ENCODE measurements at regions not wholly inside any gene's neighbourhood (a gene's known extent, or its start where the extent isn't known, plus 50 kb on each side); places are given as distances from the start of the nearest gene placed in this dataset.

- H3K9ac ChIP-seq (ENCODE audit: low read length) = no peak overlapping the region
- H3K27me3 ChIP-seq (ENCODE audit: control insufficient read depth, insufficient read depth, low read length) = no peaks in the 10 kb centered on the region
- peaks cover 4% of the 10 kb centered on the region for H3K4me1 ChIP-seq (ENCODE audit: control insufficient read depth, insufficient read depth, low read length)
- H3K36me3 ChIP-seq (ENCODE audit: control insufficient read depth, insufficient read depth, low read length) = no peaks in the 10 kb centered on the region
- H3K27ac ChIP-seq (ENCODE audit: low read depth, low read length) = no peak overlapping the region
- H3K4me3 ChIP-seq (ENCODE audit: low read length) = no peak overlapping the region
Observed at GRCh38 chr12:90854136-90854689, 100.8 kb downstream of the CCER1 start.

GRCh38 chr12:90851800-90852718 lies 102.9 kb downstream of the CCER1 start:
- Histone ChIP-seq H3K9ac (ENCODE audit: low read length) (no peak overlapping the region), H3K4me1 (ENCODE audit: control insufficient read depth, insufficient read depth, low read length) (no peaks in the 10 kb centered on the region), H3K36me3 (ENCODE audit: control insufficient read depth, insufficient read depth, low read length) (no peaks in the 10 kb centered on the region), H3K27me3 (ENCODE audit: control insufficient read depth, insufficient read depth, low read length) (no peaks in the 10 kb centered on the region), H3K27ac (ENCODE audit: low read depth, low read length) (no peak overlapping the region), H3K4me3 (ENCODE audit: low read length) (no peak overlapping the region)

GRCh38 chr12:90842477-90842876 lies 112.5 kb downstream of the CCER1 start:
- Histone ChIP-seq H3K4me3 (ENCODE audit: low read length) (no peak overlapping the region), H3K27ac (ENCODE audit: low read depth, low read length) (no peak overlapping the region), H3K9ac (ENCODE audit: low read length) (no peak overlapping the region)

DNA sequence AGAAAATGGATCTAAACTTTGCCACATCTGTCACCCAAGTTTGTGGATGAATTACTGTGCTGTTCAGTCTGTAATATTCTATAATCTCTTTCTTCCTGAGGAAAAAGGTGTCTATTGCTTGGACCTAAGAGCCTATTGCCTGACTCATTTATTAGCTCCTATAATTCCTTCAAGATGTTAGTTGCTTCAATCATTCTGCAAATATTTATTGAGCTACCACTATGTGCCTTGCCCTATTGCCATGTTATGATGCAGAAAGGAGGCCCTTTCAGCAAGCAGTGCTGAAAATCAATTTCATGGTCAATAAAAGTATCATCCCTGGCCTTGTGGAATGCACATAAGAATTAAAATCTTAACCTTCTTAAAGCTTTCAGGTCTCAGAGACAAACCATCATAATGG lies 113.6 kb downstream of the CCER1 start:
- Histone ChIP-seq H3K9ac (ENCODE audit: low read length) (no peak overlapping the region), H3K27ac (ENCODE audit: low read depth, low read length) (no peak overlapping the region), H3K4me1 (ENCODE audit: control insufficient read depth, insufficient read depth, low read length) (peaks cover 10% of the 10 kb centered on the region), H3K27me3 (ENCODE audit: control insufficient read depth, insufficient read depth, low read length) (no peaks in the 10 kb centered on the region), H3K4me3 (ENCODE audit: low read length) (no peak overlapping the region), H3K36me3 (ENCODE audit: control insufficient read depth, insufficient read depth, low read length) (no peaks in the 10 kb centered on the region)

More at GRCh38 chr12:90842477-90842876, 112.5 kb downstream of the CCER1 start:
- H3K4me1 ChIP-seq (ENCODE audit: control insufficient read depth, insufficient read depth, low read length) = peaks cover 8% of the 10 kb centered on the region
- H3K36me3 ChIP-seq (ENCODE audit: control insufficient read depth, insufficient read depth, low read length) = no peaks in the 10 kb centered on the region
- no peaks in the 10 kb centered on the region for H3K27me3 ChIP-seq (ENCODE audit: control insufficient read depth, insufficient read depth, low read length)

DNA sequence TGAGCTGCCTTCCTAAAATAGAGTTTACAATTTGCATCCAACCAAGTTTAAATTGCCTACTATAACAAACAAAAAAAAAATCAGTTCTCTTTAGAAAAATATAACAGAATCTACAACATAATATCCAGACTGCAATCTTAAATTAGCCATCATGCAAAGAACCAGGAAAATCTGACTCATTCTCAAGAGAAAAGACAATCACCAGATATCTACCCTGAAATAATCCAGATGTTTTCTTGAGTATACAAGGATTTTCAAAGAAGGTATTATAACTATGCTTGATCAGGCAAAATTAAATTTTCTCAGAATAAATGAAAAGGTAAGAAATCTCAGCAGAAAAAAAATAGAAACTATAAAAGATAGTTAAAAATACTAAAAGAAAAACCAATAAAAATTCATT lies 115.6 kb downstream of the CCER1 start:
- Histone ChIP-seq H3K27ac (ENCODE audit: low read depth, low read length) (no peak overlapping the region), H3K36me3 (ENCODE audit: control insufficient read depth, insufficient read depth, low read length) (no peaks in the 10 kb centered on the region), H3K27me3 (ENCODE audit: control insufficient read depth, insufficient read depth, low read length) (no peaks in the 10 kb centered on the region), H3K4me3 (ENCODE audit: low read length) (no peak overlapping the region), H3K4me1 (ENCODE audit: control insufficient read depth, insufficient read depth, low read length) (peaks cover 15% of the 10 kb centered on the region), H3K9ac (ENCODE audit: low read length) (no peak overlapping the region)

GRCh38 chr12:90836689-90837088 lies 118.3 kb downstream of the CCER1 start:
- no peak overlapping the region for H3K4me3 ChIP-seq (ENCODE audit: low read length)
- H3K9ac ChIP-seq (ENCODE audit: low read length) = no peak overlapping the region
- no peaks in the 10 kb centered on the region for H3K36me3 ChIP-seq (ENCODE audit: control insufficient read depth, insufficient read depth, low read length)
- H3K27me3 ChIP-seq (ENCODE audit: control insufficient read depth, insufficient read depth, low read length) = no peaks in the 10 kb centered on the region
- peak overlapping the region; percentile 38 for H3K27ac ChIP-seq (ENCODE audit: low read depth, low read length)
- H3K4me1 ChIP-seq (ENCODE audit: control insufficient read depth, insufficient read depth, low read length) = peaks cover 15% of the 10 kb centered on the region

DNA sequence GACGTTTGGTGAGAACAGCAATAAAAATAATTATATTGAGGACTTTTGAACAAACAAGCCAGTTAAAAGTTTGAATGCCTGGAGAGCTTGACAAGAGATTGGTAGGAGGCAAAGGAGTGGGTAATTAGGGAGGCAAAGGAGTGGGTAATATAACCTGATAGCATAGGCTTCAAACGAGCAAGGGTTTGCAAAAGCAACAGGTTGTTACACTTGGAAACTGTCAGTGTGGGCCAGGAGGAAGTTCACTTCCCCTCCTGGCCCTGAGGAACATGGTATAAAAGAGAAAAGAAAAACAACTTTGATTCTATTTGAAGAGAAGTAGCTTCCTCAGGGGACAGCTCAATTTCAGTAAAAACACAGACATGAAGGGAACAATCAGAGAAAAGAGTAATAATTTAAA lies 121.7 kb downstream of the CCER1 start:
- peaks cover 9% of the 10 kb centered on the region for H3K4me1 ChIP-seq (ENCODE audit: control insufficient read depth, insufficient read depth, low read length)
- no peaks in the 10 kb centered on the region for H3K36me3 ChIP-seq (ENCODE audit: control insufficient read depth, insufficient read depth, low read length)
- no peak overlapping the region for H3K4me3 ChIP-seq (ENCODE audit: low read length)
- H3K27ac ChIP-seq (ENCODE audit: low read depth, low read length) = no peak overlapping the region
- no peaks in the 10 kb centered on the region for H3K27me3 ChIP-seq (ENCODE audit: control insufficient read depth, insufficient read depth, low read length)
- H3K9ac ChIP-seq (ENCODE audit: low read length) = no peak overlapping the region

GRCh38 chr12:90832427-90832826 lies 122.5 kb downstream of the CCER1 start:
- no peaks in the 10 kb centered on the region for H3K36me3 ChIP-seq (ENCODE audit: control insufficient read depth, insufficient read depth, low read length)
- no peak overlapping the region for H3K9ac ChIP-seq (ENCODE audit: low read length)
- H3K27me3 ChIP-seq (ENCODE audit: control insufficient read depth, insufficient read depth, low read length) = no peaks in the 10 kb centered on the region
- peaks cover 6% of the 10 kb centered on the region for H3K4me1 ChIP-seq (ENCODE audit: control insufficient read depth, insufficient read depth, low read length)
- H3K4me3 ChIP-seq (ENCODE audit: low read length) = no peak overlapping the region
- H3K27ac ChIP-seq (ENCODE audit: low read depth, low read length) = no peak overlapping the region

DNA sequence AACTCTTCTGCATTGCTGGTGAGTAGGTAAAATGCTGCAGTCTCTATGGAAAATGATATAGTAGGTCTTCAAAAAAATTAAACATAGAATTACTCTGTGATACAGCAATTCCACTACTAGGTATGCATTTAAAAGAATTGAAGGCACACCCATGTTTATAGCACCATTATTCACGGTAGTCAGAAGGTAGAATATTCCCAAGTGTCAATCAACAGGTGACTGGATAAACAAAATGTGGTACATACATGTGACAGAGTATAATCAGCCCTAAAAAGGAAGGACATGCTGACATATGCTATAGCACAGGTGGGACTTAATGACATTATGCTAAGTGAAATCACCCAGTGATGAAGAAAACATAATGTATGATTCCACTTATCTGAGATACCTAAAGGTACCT lies 123.3 kb downstream of the CCER1 start:
- Histone ChIP-seq H3K27me3 (ENCODE audit: control insufficient read depth, insufficient read depth, low read length) (no peaks in the 10 kb centered on the region), H3K4me3 (ENCODE audit: low read length) (no peak overlapping the region), H3K9ac (ENCODE audit: low read length) (no peak overlapping the region), H3K4me1 (ENCODE audit: control insufficient read depth, insufficient read depth, low read length) (peaks cover 6% of the 10 kb centered on the region), H3K27ac (ENCODE audit: low read depth, low read length) (no peak overlapping the region), H3K36me3 (ENCODE audit: control insufficient read depth, insufficient read depth, low read length) (no peaks in the 10 kb centered on the region)

GRCh38 chr12:90829044-90829443 lies 125.9 kb downstream of the CCER1 start:
- no peaks in the 10 kb centered on the region for H3K27me3 ChIP-seq (ENCODE audit: control insufficient read depth, insufficient read depth, low read length)
- H3K4me1 ChIP-seq (ENCODE audit: control insufficient read depth, insufficient read depth, low read length) = no peaks in the 10 kb centered on the region
- H3K9ac ChIP-seq (ENCODE audit: low read length) = no peak overlapping the region
- no peak overlapping the region for H3K27ac ChIP-seq (ENCODE audit: low read depth, low read length)
- H3K36me3 ChIP-seq (ENCODE audit: control insufficient read depth, insufficient read depth, low read length) = no peaks in the 10 kb centered on the region
- H3K4me3 ChIP-seq (ENCODE audit: low read length) = no peak overlapping the region

DNA sequence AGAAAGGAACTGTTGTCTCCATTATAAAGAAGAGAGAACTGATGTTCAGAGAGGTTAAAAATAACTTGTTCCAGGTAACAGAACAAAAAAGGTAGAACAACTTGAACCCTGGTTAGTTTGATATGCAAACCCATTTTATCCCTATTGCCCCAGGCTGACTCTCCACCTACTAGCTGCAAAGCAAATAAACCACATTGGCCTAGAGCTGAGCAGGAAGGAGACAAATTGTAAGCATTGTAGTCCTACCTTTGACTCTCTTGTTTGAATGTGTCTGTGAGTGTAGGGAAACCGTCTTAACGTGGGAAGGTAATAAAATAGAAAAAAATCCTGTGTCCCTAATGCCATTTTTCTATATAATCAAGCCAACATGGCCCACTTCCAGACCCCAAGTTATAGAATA lies 126.4 kb downstream of the CCER1 start:
- no peak overlapping the region for H3K9ac ChIP-seq (ENCODE audit: low read length)
- H3K36me3 ChIP-seq (ENCODE audit: control insufficient read depth, insufficient read depth, low read length) = no peaks in the 10 kb centered on the region
- H3K4me1 ChIP-seq (ENCODE audit: control insufficient read depth, insufficient read depth, low read length) = no peaks in the 10 kb centered on the region
- no peak overlapping the region for H3K4me3 ChIP-seq (ENCODE audit: low read length)
- no peak overlapping the region for H3K27ac ChIP-seq (ENCODE audit: low read depth, low read length)
- no peaks in the 10 kb centered on the region for H3K27me3 ChIP-seq (ENCODE audit: control insufficient read depth, insufficient read depth, low read length)

DNA sequence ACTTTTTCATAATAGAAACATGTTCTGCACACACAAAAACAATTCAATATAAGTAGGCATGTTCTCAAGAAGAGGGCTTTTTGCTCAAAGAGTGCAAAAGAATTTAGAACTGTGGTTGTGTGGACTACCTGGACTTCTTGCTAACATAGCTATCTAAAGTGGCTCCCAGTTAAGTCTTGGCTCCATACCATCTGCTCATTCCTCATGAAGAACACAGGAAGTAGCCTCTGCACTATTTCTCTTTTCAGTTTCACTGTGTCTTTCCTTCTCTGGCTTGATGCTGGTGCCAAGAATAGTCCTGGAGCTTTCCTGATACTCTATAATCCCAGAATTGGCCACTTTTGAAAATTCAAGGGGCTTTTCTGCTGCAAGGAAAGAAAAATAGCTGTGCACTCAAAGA lies 127.4 kb downstream of the CCER1 start:
- no peak overlapping the region for H3K4me3 ChIP-seq (ENCODE audit: low read length)
- H3K27me3 ChIP-seq (ENCODE audit: control insufficient read depth, insufficient read depth, low read length) = no peaks in the 10 kb centered on the region
- no peak overlapping the region for H3K9ac ChIP-seq (ENCODE audit: low read length)
- no peaks in the 10 kb centered on the region for H3K36me3 ChIP-seq (ENCODE audit: control insufficient read depth, insufficient read depth, low read length)
- no peak overlapping the region for H3K27ac ChIP-seq (ENCODE audit: low read depth, low read length)
- H3K4me1 ChIP-seq (ENCODE audit: control insufficient read depth, insufficient read depth, low read length) = no peaks in the 10 kb centered on the region

DNA sequence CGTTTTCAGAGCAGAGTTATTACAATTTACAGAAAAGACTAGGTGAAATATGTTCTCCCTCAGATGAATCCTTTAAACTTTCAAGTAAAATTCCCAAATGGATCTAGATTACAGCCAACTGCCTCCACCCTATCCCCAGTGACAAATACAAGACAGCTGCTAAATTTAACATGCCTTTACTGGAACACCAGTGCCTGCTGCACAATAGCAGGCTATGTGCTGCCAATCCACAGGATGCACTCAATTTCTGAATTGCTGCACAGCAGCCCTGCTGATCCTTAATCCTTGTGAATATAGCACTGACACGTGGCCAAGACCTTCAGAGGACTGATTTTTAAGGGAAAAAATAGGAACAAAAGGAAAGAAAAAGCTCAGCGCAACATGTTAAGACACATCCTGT lies 128.9 kb downstream of the CCER1 start:
- Histone ChIP-seq H3K4me1 (ENCODE audit: control insufficient read depth, insufficient read depth, low read length) (no peaks in the 10 kb centered on the region), H3K27me3 (ENCODE audit: control insufficient read depth, insufficient read depth, low read length) (no peaks in the 10 kb centered on the region), H3K36me3 (ENCODE audit: control insufficient read depth, insufficient read depth, low read length) (no peaks in the 10 kb centered on the region), H3K27ac (ENCODE audit: low read depth, low read length) (no peak overlapping the region), H3K9ac (ENCODE audit: low read length) (no peak overlapping the region), H3K4me3 (ENCODE audit: low read length) (no peak overlapping the region)
